ENCODE measurements at regions not wholly inside any gene's neighbourhood (a gene's known extent, or its start where the extent isn't known, plus 50 kb on each side); places are given as distances from the start of the nearest gene placed in this dataset.

GRCh38 chr17:36875698-36876293, 61.5 kb upstream of the LHX1 start:
- intact Hi-C loops (cut with DNase I), result no loop called here
- Histone ChIP-seq H3K27ac (no peak overlapping the region), H3K4me1 (no peaks in the 10 kb centered on the region), H3K27me3 (no peaks in the 10 kb centered on the region), H3K9me3 (no peaks in the 10 kb centered on the region), H3K36me3 (no peaks in the 10 kb centered on the region), H3K4me3 (replicated peaks in 1 of 3) (no peak overlapping the region)
- DNase-seq, result no peak
- WGBS, 2 donors, result 88 to 89% methylated on average over 10 of the region's 10 CpGs
- no peak for TF ChIP-seq CTCF (IDR thresholded peaks at IDR 0.05)
- no peak for TF ChIP-seq POLR2A (IDR thresholded peaks at IDR 0.05)

- intact Hi-C loops (cut with DNase I), result no loop called here
- no peaks in the 10 kb centered on the region for H3K27me3 ChIP-seq
- H3K9me3 ChIP-seq, result no peaks in the 10 kb centered on the region
- H3K4me3 ChIP-seq (replicated peaks in 1 of 3), result no peak overlapping the region
- DNase-seq, result no peak
- H3K36me3 ChIP-seq, result no peaks in the 10 kb centered on the region
- TF ChIP-seq POLR2A (IDR thresholded peaks at IDR 0.05), result no peak
- TF ChIP-seq CTCF (IDR thresholded peaks at IDR 0.05), result no peak
- WGBS, 2 donors, result 63 to 65% methylated on average over 4 of the region's 4 CpGs
- H3K27ac ChIP-seq, result no peak overlapping the region
- H3K4me1 ChIP-seq, result no peaks in the 10 kb centered on the region
Measured at GRCh38 chr17:36876966-36877365, 60.3 kb upstream of the LHX1 start.

GRCh38 chr17:36877771-36878170, 59.5 kb upstream of the LHX1 start:
- 65 to 83% methylated on average over 2 to 4 of the region's 4 CpGs for WGBS, 2 donors
- intact Hi-C loops (cut with DNase I), result no loop called here
- H3K9me3 ChIP-seq, result no peaks in the 10 kb centered on the region
- TF ChIP-seq POLR2A (IDR thresholded peaks at IDR 0.05) (no peak), CTCF (IDR thresholded peaks at IDR 0.05) (no peak)
- no peaks in the 10 kb centered on the region for H3K4me1 ChIP-seq
- DNase-seq, result no peak
- H3K4me3 ChIP-seq (replicated peaks in 1 of 3), result no peak overlapping the region
- no peaks in the 10 kb centered on the region for H3K27me3 ChIP-seq
- H3K27ac ChIP-seq, result no peak overlapping the region
- H3K36me3 ChIP-seq, result no peaks in the 10 kb centered on the region

GRCh38 chr17:36878216-36878615, 59.1 kb upstream of the LHX1 start:
- intact Hi-C loops (cut with DNase I), result no loop called here
- H3K4me1 ChIP-seq, result no peaks in the 10 kb centered on the region
- no peak overlapping the region for H3K27ac ChIP-seq
- WGBS, 2 donors, result 78 to 80% methylated on average over 3 to 4 of the region's 4 CpGs
- H3K36me3 ChIP-seq, result no peaks in the 10 kb centered on the region
- no peak for DNase-seq
- no peaks in the 10 kb centered on the region for H3K27me3 ChIP-seq
- TF ChIP-seq POLR2A (IDR thresholded peaks at IDR 0.05), result no peak
- no peak for TF ChIP-seq CTCF (IDR thresholded peaks at IDR 0.05)
- H3K9me3 ChIP-seq, result no peaks in the 10 kb centered on the region
- no peak overlapping the region for H3K4me3 ChIP-seq (replicated peaks in 1 of 3)

- no peak for DNase-seq
- intact Hi-C loops (cut with DNase I), result no loop called here
- Histone ChIP-seq H3K36me3 (no peaks in the 10 kb centered on the region), H3K27ac (no peak overlapping the region), H3K4me3 (replicated peaks in 1 of 3) (no peak overlapping the region), H3K4me1 (no peaks in the 10 kb centered on the region), H3K9me3 (no peaks in the 10 kb centered on the region), H3K27me3 (no peaks in the 10 kb centered on the region)
- WGBS, 2 donors, result 83 to 92% methylated on average over 4 of the region's 4 CpGs
- TF ChIP-seq POLR2A (IDR thresholded peaks at IDR 0.05) (no peak), CTCF (IDR thresholded peaks at IDR 0.05) (no peak)
Measured at GRCh38 chr17:36879027-36879426, 58.2 kb upstream of the LHX1 start.

Measured in thyroid gland (tissue), 4 donors.